ENCODE measurements at regions not wholly inside any gene's neighbourhood (a gene's known extent, or its start where the extent isn't known, plus 50 kb on each side); places are given as distances from the start of the nearest gene placed in this dataset.

DNA sequence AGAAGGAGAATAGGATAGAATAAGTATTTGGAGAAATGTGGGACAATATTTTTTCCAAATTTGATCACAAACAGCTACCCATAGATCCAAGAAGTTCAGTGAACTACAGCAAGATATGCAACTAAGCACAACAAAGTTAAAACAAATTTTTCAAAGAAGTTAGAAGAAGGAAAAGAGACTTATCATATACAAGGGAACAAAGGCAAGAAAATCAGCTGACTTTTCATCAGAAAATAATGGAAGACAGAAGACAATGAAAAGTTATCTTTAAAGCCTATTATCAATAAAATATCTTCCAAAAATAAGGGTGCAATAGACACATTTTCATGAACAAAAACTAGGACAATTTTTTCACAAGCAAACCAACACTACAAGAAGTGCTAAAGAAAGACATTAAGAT lies 202.8 kb upstream of the FN1 start:
- TF ChIP-seq CTCF (IDR thresholded peaks at IDR 0.05; ENCODE audit: low read depth, low read length, poor library complexity, severe bottlenecking): no peak
- TF ChIP-seq EZH2phosphoT487 (IDR thresholded peaks at IDR 0.05; ENCODE audit: borderline replicate concordance, low read length): no peak

All from DOHH2 (cell line).